ENCODE measurements at regions not wholly inside any gene's neighbourhood (a gene's known extent, or its start where the extent isn't known, plus 50 kb on each side); places are given as distances from the start of the nearest gene placed in this dataset.
"Not testable (repeated sequence)": the region's sequence is repeated elsewhere in the genome, so short reads cannot be mapped to it uniquely, and the experiment has no call there.

DNA sequence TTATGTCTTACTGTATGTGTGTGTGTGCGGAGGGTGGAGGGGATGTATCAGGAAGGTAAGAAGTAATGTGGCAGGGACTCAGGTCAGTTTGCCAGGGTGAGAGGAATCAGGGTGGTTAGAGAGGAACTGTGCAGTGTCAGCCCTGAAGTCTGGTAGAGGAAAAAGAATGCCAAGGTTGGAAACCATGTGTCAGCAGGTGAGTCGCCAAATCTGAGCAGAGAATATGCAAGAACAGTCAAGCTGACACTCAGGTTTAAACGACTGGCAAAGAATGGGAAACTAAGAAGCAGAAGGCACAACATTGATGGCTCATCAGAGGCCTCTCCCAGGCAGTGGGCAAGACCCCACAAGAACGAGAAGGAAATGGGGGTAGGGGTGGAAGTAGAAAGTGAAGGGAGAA, 107.5 kb upstream of the TBX18 start:
- no peak for DNase-seq (ENCODE audit: extremely low spot score)
- TF ChIP-seq CTCF (IDR thresholded peaks at IDR 0.05; ENCODE audit: control extremely low read depth, extremely low read depth, low read depth, missing control alignments), result no peak
- ChIA-PET POLR2A (no interaction called here), CTCF (no interaction called here)

DNA sequence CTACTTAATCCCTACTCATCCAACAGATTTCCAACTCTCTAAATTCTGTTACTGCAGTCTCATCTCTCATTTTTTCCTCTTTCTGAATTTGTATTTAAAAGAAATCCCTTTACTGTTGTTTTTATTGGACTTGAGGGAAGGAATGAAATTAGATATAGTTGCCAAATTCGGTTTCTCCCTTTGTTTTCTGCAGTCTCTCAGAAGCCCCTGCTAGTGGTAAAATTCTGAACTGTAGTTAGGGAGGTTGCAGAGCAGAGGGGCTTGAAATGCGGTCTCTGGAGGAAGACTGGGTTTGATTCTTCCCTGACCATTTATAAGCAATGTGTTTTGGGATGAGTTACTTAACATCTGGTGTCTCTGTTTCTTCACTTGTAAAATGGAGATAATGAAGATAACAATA, 106.3 kb upstream of the TBX18 start:
- CTCF ChIA-PET, result interaction anchor here (1.9 kb wide), 1 partner anchor 11 kb away, joined by 4 read pairs; no protein-coding TSS in a partner anchor
- DNase-seq (ENCODE audit: extremely low spot score), result no peak
- POLR2A ChIA-PET, result no interaction called here
- TF ChIP-seq CTCF (IDR thresholded peaks at IDR 0.05; ENCODE audit: control extremely low read depth, extremely low read depth, low read depth, missing control alignments), result no peak

- TF ChIP-seq CTCF (IDR thresholded peaks at IDR 0.05; ENCODE audit: control extremely low read depth, extremely low read depth, low read depth, missing control alignments), result no peak
- CTCF ChIA-PET, result interaction anchor here (1.6 kb wide), 1 partner anchor 9 kb away, joined by 6 read pairs; no protein-coding TSS in a partner anchor
- POLR2A ChIA-PET, result no interaction called here
- no peak for DNase-seq (ENCODE audit: extremely low spot score)
These were observed 103.8 kb upstream of the TBX18 start for GRCh38 chr6:84868149-84868548.

GRCh38 chr6:84867521-84867920, 103.1 kb upstream of the TBX18 start:
- CTCF ChIA-PET, result interaction anchor here (1.3 to 1.6 kb wide), 2 partner anchors 8 to 11 kb away, joined by 3 to 6 read pairs; no protein-coding TSS in a partner anchor
- DNase-seq (ENCODE audit: extremely low spot score), result no peak
- no peak for TF ChIP-seq CTCF (IDR thresholded peaks at IDR 0.05; ENCODE audit: control extremely low read depth, extremely low read depth, low read depth, missing control alignments)
- POLR2A ChIA-PET, result no interaction called here

DNA sequence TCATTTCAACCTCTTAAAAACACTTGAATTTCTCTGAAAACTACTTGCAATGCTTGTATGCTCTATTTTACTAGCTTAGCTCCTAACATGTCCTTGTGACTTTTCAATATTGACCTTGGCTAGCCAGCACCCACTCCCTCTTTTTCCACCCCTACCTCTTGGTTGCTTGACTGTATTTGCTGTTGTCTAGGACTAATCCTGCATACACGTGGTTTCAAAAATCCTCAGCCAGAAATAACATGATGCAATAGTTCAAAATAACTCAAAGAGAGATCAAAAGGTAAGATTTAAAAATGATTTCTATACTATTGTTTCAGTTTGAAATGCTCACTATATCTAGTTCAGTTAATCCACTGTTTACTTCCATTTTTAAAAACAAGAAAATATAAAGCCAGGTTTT, 102.3 kb upstream of the TBX18 start:
- CTCF ChIA-PET, result interaction anchor here (1.3 kb wide), 1 partner anchor 12 kb away, joined by 3 read pairs; no protein-coding TSS in a partner anchor
- POLR2A ChIA-PET, result no interaction called here
- no peak for DNase-seq (ENCODE audit: extremely low spot score)
- no peak for TF ChIP-seq CTCF (IDR thresholded peaks at IDR 0.05; ENCODE audit: control extremely low read depth, extremely low read depth, low read depth, missing control alignments)

GRCh38 chr6:84865372-84865771, 101.0 kb upstream of the TBX18 start:
- DNase-seq (ENCODE audit: extremely low spot score); CTCF ChIA-PET; POLR2A ChIA-PET: not testable (repeated sequence)

DNA sequence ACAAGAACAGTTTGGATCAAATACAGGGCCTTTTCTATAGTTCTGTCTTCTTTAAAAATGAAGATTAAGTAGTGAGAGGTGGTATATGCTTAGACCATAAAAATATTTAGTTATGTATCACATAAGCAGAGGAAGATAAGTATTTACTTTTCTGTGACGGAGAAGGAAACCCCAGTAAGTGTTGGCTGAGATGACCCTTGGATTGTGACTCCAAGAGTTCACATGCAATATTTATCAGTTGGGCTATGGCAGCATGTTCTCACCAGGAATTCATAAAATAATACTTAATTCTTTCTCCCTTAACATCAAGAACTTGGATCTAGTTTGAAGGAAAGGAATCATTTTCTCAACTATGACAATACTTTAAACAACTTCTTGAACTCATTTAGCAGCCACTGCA, 98.4 kb upstream of the TBX18 start:
- TF ChIP-seq CTCF (IDR thresholded peaks at IDR 0.05; ENCODE audit: control extremely low read depth, extremely low read depth, low read depth, missing control alignments), result no peak
- ChIA-PET CTCF (no interaction called here), POLR2A (no interaction called here)
- no peak for DNase-seq (ENCODE audit: extremely low spot score)

Measured in GM10248 (cell line).